IMR-90 (cell line): ENCODE measurements at regions not wholly inside any gene's neighbourhood (a gene's known extent, or its start where the extent isn't known, plus 50 kb on each side); places are given as distances from the start of the nearest gene placed in this dataset.

ENCODE experiments used
- ATAC-seq: fragments of 200-7000 bp; cut with Tn5 transposase; 2 replicates; pipeline ENCODE4 v1.9.1; 2020; ENCODE audit warnings: low read depth, mild to moderate bottlenecking, moderate library complexity
- BruUV-seq: library from RNA; stranded (reverse); fragments of 400-500 nt; replicated peaks from 2 replicates; lab custom pipeline; 2021; lab: Mats Ljungman, UMichigan
- CTCF ChIA-PET: fragments of 300-600 bp; formaldehyde crosslinking; extraction: SDS; loops from one replicate; lab custom pipeline; 2021; ENCODE audit warnings: antibody characterized with exemption; lab: Yijun Ruan, JAX
- POLR2A ChIA-PET: fragments of 300-600 bp; sonication (Branson Sonifier 250); formaldehyde crosslinking; loops from one replicate; lab custom pipeline; 2022; ENCODE audit warnings: antibody characterized with exemption; ENCODE audit not compliant: unreplicated experiment; lab: Charles Lee
- DNase-seq: peaks from one replicate; pipeline ENCODE4 v3.0.0; 2013
- H2AFZ ChIP-seq: replicated peaks from 2 replicates; pipeline ENCODE3; 2013; ENCODE audit warnings: low read length, mild to moderate bottlenecking; ENCODE audit not compliant: poor library complexity
- H2AK5ac ChIP-seq: 2 replicates; pipeline ENCODE4 v1.6.1; 2013; ENCODE audit warnings: low read depth, low read length, inconsistent platforms
- H2AK9ac ChIP-seq: replicated peaks from 2 replicates; pipeline ENCODE3; 2013; ENCODE audit warnings: mild to moderate bottlenecking, low read depth, low read length, moderate library complexity; ENCODE audit not compliant: poor library complexity
- H2BK120ac ChIP-seq: 2 replicates; pipeline ENCODE4 v1.6.1; 2013; ENCODE audit warnings: low read depth, low read length, inconsistent platforms
- H2BK15ac ChIP-seq: 3 replicates; pipeline ENCODE4 v1.6.1; 2013; ENCODE audit warnings: low read depth, low read length, inconsistent platforms
- H2BK20ac ChIP-seq: 2 replicates; pipeline ENCODE4 v1.6.1; 2013; ENCODE audit warnings: low read depth, mild to moderate bottlenecking, inconsistent platforms, low read length, moderate library complexity
- H2BK5ac ChIP-seq: 2 replicates; pipeline ENCODE4 v1.6.1; 2013; ENCODE audit warnings: mild to moderate bottlenecking, low read depth, low read length, inconsistent platforms; ENCODE audit not compliant: poor library complexity, severe bottlenecking
- H3K14ac ChIP-seq: replicated peaks from 2 replicates; pipeline ENCODE4 v1.6.1; 2013; ENCODE audit warnings: low read depth, low read length, inconsistent platforms
- H3K18ac ChIP-seq: 2 replicates; pipeline ENCODE4 v1.6.1; 2013; ENCODE audit warnings: low read depth, low read length, control low read depth
- H3K23ac ChIP-seq: 2 replicates; pipeline ENCODE4 v1.6.1; 2013; ENCODE audit warnings: low read depth, low read length, inconsistent platforms
- H3K27ac ChIP-seq: 2 replicates; pipeline ENCODE4 v1.5.1; 2013; ENCODE audit warnings: mild to moderate bottlenecking, control low read depth, low read length; ENCODE audit not compliant: insufficient read depth
- H3K27me3 ChIP-seq: 2 replicates; pipeline ENCODE4 v1.6.1; 2013; ENCODE audit warnings: low read length; ENCODE audit not compliant: control insufficient read depth, insufficient read depth
- H3K36me3 ChIP-seq: 2 replicates; pipeline ENCODE4 v1.6.1; 2013; ENCODE audit warnings: low read length, mixed read lengths; ENCODE audit not compliant: control insufficient read depth, insufficient read depth
- H3K4ac ChIP-seq: 2 replicates; pipeline ENCODE4 v1.6.1; 2013; ENCODE audit warnings: low read depth, low read length, inconsistent platforms
- H3K4me1 ChIP-seq: 2 replicates; pipeline ENCODE4 v1.6.1; 2013; ENCODE audit warnings: low read length, mixed read lengths; ENCODE audit not compliant: control insufficient read depth, insufficient read depth
- H3K4me2 ChIP-seq: 2 replicates; pipeline ENCODE4 v1.6.1; 2013; ENCODE audit warnings: low read depth, mild to moderate bottlenecking, control low read depth, low read length, moderate library complexity
- H3K4me3 ChIP-seq: 2 replicates; pipeline ENCODE4 v1.5.1; 2013; ENCODE audit warnings: low read depth, mild to moderate bottlenecking, control low read depth, low read length, moderate library complexity; ENCODE audit not compliant: insufficient read depth
- H3K56ac ChIP-seq: 2 replicates; pipeline ENCODE4 v1.6.1; 2013; ENCODE audit warnings: low read length, inconsistent platforms; ENCODE audit not compliant: insufficient read depth; ENCODE audit errors: extremely low read depth
- H3K79me1 ChIP-seq, 2 experiments: 2 replicates each; pipeline ENCODE4 v1.6.1; 2013; ENCODE audit warnings: low read length in 2 of 2, inconsistent platforms in 1 of 2, low read depth in 1 of 2
- H3K9ac ChIP-seq: 2 replicates; pipeline ENCODE4 v1.6.1; 2013; ENCODE audit warnings: low read depth, low read length, control low read depth
- H3K9me1 ChIP-seq: 2 replicates; pipeline ENCODE4 v1.6.1; 2013; ENCODE audit warnings: low read length, inconsistent platforms; ENCODE audit not compliant: insufficient read depth
- H3K9me3 ChIP-seq: 2 replicates; pipeline ENCODE4 v1.6.1; 2013; ENCODE audit warnings: low read length; ENCODE audit not compliant: control insufficient read depth, insufficient read depth
- H4K20me1 ChIP-seq: 2 replicates; pipeline ENCODE4 v1.6.1; 2013; ENCODE audit warnings: low read length, inconsistent platforms; ENCODE audit not compliant: insufficient read depth
- H4K5ac ChIP-seq: 2 replicates; pipeline ENCODE4 v1.6.1; 2013; ENCODE audit warnings: mild to moderate bottlenecking, low read depth, low read length, control low read depth
- H4K8ac ChIP-seq, 2 experiments: 2 replicates each; pipeline ENCODE4 v1.6.1; 2013; ENCODE audit warnings: low read depth in 2 of 2, low read length in 2 of 2, control low read depth in 1 of 2, inconsistent platforms in 1 of 2
- H4K91ac ChIP-seq: 2 replicates; pipeline ENCODE4 v1.6.1; 2013; ENCODE audit warnings: low read depth, low read length, inconsistent platforms; ENCODE audit not compliant: insufficient read depth
- BHLHE40 ChIP-seq: fragments of 150-350 bp; IDR thresholded peaks from 2 replicates; pipeline ENCODE4 v1.6.1; 2016; ENCODE audit warnings: mild to moderate bottlenecking, low read depth, low read length
- ELK1 ChIP-seq: fragments of 150-350 bp; IDR thresholded peaks from 2 replicates; pipeline ENCODE4 v1.6.1; 2016; ENCODE audit warnings: low read depth, mild to moderate bottlenecking, low read length, moderate library complexity, borderline replicate concordance
- FOS ChIP-seq: fragments of 150-350 bp; IDR thresholded peaks from 2 replicates; pipeline ENCODE4 v1.6.1; 2016; ENCODE audit warnings: low read depth, low read length
- MAZ ChIP-seq: IDR thresholded peaks from 2 replicates; pipeline ENCODE4 v1.6.1; 2012; ENCODE audit warnings: low read depth, mild to moderate bottlenecking, low read length, improper control_type of control experiment, moderate library complexity, borderline replicate concordance
- MXI1 ChIP-seq: IDR thresholded peaks from 2 replicates; pipeline ENCODE4 v1.6.1; 2012; ENCODE audit warnings: low read depth, mild to moderate bottlenecking, low read length, moderate library complexity, borderline replicate concordance
- RAD21 ChIP-seq: IDR thresholded peaks from 2 replicates; pipeline ENCODE4 v1.6.1; 2012; ENCODE audit warnings: low read length, improper control_type of control experiment
- RCOR1 ChIP-seq: IDR thresholded peaks from 2 replicates; pipeline ENCODE4 v1.6.1; 2012; ENCODE audit warnings: mild to moderate bottlenecking, low read length, improper control_type of control experiment; ENCODE audit not compliant: insufficient replicate concordance
- RFX5 ChIP-seq: IDR thresholded peaks from 2 replicates; pipeline ENCODE4 v1.8.0; 2012; ENCODE audit warnings: low read depth, mild to moderate bottlenecking, low read length, moderate library complexity
- SMC3 ChIP-seq: fragments of 150-350 bp; IDR thresholded peaks from 2 replicates; pipeline ENCODE4 v1.6.1; 2016; ENCODE audit warnings: low read depth, mild to moderate bottlenecking, antibody characterized with exemption, low read length, moderate library complexity
- WGBS, 2 experiments: methylation state at CpG; one replicate each; pipeline versions ENCODE4 v1.1.5 to v1.1.7; 2013; ENCODE audit warnings: missing lambda C conversion rate in 2 of 2; ENCODE audit not compliant: insufficient read length in 1 of 2; ENCODE audit errors: extremely low coverage in 2 of 2; 5-methylcytosine and 5-hydroxymethylcytosine counted together
- dilution Hi-C: fragments of 300-500 bp; cut with HindIII; formaldehyde crosslinking; loops from one replicate; pipeline ENCODE4 v1.14.3; 2018; ENCODE audit warnings: low sequenced_read_pairs; ENCODE audit not compliant: unreplicated experiment
- in situ Hi-C: fragments of 300-500 bp; cut with MboI; formaldehyde crosslinking; loops from 3 replicates; pipeline ENCODE4 v1.14.3; 2019; ENCODE audit warnings: low sequenced_read_pairs, inconsistent platforms, mixed read lengths
- intact Hi-C: fragments of 100-400 bp; cut with micrococcal nuclease; formaldehyde crosslinking; loops from 2 replicates; pipeline ENCODE4 v1.10.0; 2022
- TF ChIP-seq, protein P1 (sequence below): fragments of 150-350 bp; IDR thresholded peaks from 2 replicates; pipeline ENCODE4 v1.6.1; 2017; ENCODE audit warnings: mild to moderate bottlenecking, antibody characterized with exemption, low read length, low read depth

GRCh38 chr1:13911697-13912619 lies 212.0 kb downstream of the PRDM2 start:
- Histone ChIP-seq H3K9me1 (no peaks in the 10 kb centered on the region), H4K20me1 (no peaks in the 10 kb centered on the region), H3K4me3 (no peak overlapping the region), H2BK5ac (no peak overlapping the region), H2BK120ac (no peak overlapping the region), H2BK20ac (no peak overlapping the region), H3K4ac (no peak overlapping the region), H3K4me2 (no peak overlapping the region), H2AK5ac (no peak overlapping the region), H4K91ac (no peak overlapping the region), H2AK9ac (no peak overlapping the region), H3K4me1 (no peaks in the 10 kb centered on the region), H3K27me3 (no peaks in the 10 kb centered on the region), H2BK15ac (no peak overlapping the region), H2AFZ (no peak overlapping the region), H3K18ac (no peak overlapping the region), H3K36me3 (no peaks in the 10 kb centered on the region), H3K9me3 (peaks cover 24% of the 10 kb centered on the region), H3K56ac (no peak overlapping the region), H4K8ac (no peak overlapping the region), H3K79me1 (no peaks in the 10 kb centered on the region), H3K9ac (no peak overlapping the region), H3K14ac (no peak overlapping the region), H3K27ac (no peak overlapping the region), H4K5ac (no peak overlapping the region), H3K23ac (no peak overlapping the region)
- ChIA-PET CTCF (interaction anchor here (0.8 kb wide), 1 partner anchor 255 kb away, joined by 3 read pairs; no protein-coding TSS in a partner anchor), POLR2A (no interaction called here)
- dilution Hi-C loops (no loop called here), intact Hi-C loops (no loop called here), in situ Hi-C loops (no loop called here)
- no peak for DNase-seq
- no TSS peak for BruUV-seq
- no peak for ATAC-seq
- TF ChIP-seq MAZ (no peak), SMC3 (no peak), RCOR1 (no peak), RFX5 (no peak), RAD21 (no peak), ELK1 (no peak), BHLHE40 (no peak), MXI1 (no peak), FOS (no peak)
- TF ChIP-seq, protein P1, sequence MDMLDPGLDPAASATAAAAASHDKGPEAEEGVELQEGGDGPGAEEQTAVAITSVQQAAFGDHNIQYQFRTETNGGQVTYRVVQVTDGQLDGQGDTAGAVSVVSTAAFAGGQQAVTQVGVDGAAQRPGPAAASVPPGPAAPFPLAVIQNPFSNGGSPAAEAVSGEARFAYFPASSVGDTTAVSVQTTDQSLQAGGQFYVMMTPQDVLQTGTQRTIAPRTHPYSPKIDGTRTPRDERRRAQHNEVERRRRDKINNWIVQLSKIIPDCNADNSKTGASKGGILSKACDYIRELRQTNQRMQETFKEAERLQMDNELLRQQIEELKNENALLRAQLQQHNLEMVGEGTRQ: no peak
- no CpG with 5 or more reads among the region's 8 CpGs for WGBS, 2 experiments
